Ishikawa (cell line): ENCODE measurements at regions not wholly inside any gene's neighbourhood (a gene's known extent, or its start where the extent isn't known, plus 50 kb on each side); places are given as distances from the start of the nearest gene placed in this dataset.

ENCODE experiments used
- CEBPB ChIP-seq: IDR thresholded peaks from 2 replicates; pipeline ENCODE4 v1.6.1; 2012
- CREB1 ChIP-seq: IDR thresholded peaks from 2 replicates; pipeline ENCODE4 v1.6.1; 2012; ENCODE audit warnings: low read depth
- EGR1 ChIP-seq: IDR thresholded peaks from 2 replicates; pipeline ENCODE4 v1.6.1; 2012
- EP300 ChIP-seq: IDR thresholded peaks from 2 replicates; pipeline ENCODE4 v1.6.1; 2012; ENCODE audit warnings: borderline replicate concordance
- FOXM1 ChIP-seq: IDR thresholded peaks from 2 replicates; pipeline ENCODE4 v1.6.1; 2012; ENCODE audit warnings: low read depth, borderline replicate concordance
- NFIC ChIP-seq: IDR thresholded peaks from 2 replicates; pipeline ENCODE4 v1.6.1; 2012
- RAD21 ChIP-seq: IDR thresholded peaks from 2 replicates; pipeline ENCODE4 v1.6.1; 2012; ENCODE audit warnings: low read depth
- TAF1 ChIP-seq: IDR thresholded peaks from 2 replicates; pipeline ENCODE4 v1.6.1; 2012; ENCODE audit warnings: low read depth, mild to moderate bottlenecking
- TEAD4 ChIP-seq: IDR thresholded peaks from 2 replicates; pipeline ENCODE4 v1.6.1; 2012
- USF1 ChIP-seq: IDR thresholded peaks from 2 replicates; pipeline ENCODE4 v1.6.1; 2012
- YY1 ChIP-seq: IDR thresholded peaks from 2 replicates; pipeline ENCODE4 v1.6.1; 2012; ENCODE audit warnings: low read depth
- ZBTB7A ChIP-seq: IDR thresholded peaks from 2 replicates; pipeline ENCODE4 v1.6.1; 2012; ENCODE audit warnings: low read depth
- TF ChIP-seq, protein P1 (sequence below): IDR thresholded peaks from 2 replicates; pipeline ENCODE4 v1.6.1; 2012; ENCODE audit warnings: low read depth, mild to moderate bottlenecking
- TF ChIP-seq, protein P2 (sequence below): IDR thresholded peaks from 2 replicates; pipeline ENCODE4 v1.6.1; 2012

GRCh38 chr2:46828491-46829230 lies 86.9 kb downstream of the MCFD2 start:
- no peak for TF ChIP-seq CREB1
- TF ChIP-seq, protein P1, sequence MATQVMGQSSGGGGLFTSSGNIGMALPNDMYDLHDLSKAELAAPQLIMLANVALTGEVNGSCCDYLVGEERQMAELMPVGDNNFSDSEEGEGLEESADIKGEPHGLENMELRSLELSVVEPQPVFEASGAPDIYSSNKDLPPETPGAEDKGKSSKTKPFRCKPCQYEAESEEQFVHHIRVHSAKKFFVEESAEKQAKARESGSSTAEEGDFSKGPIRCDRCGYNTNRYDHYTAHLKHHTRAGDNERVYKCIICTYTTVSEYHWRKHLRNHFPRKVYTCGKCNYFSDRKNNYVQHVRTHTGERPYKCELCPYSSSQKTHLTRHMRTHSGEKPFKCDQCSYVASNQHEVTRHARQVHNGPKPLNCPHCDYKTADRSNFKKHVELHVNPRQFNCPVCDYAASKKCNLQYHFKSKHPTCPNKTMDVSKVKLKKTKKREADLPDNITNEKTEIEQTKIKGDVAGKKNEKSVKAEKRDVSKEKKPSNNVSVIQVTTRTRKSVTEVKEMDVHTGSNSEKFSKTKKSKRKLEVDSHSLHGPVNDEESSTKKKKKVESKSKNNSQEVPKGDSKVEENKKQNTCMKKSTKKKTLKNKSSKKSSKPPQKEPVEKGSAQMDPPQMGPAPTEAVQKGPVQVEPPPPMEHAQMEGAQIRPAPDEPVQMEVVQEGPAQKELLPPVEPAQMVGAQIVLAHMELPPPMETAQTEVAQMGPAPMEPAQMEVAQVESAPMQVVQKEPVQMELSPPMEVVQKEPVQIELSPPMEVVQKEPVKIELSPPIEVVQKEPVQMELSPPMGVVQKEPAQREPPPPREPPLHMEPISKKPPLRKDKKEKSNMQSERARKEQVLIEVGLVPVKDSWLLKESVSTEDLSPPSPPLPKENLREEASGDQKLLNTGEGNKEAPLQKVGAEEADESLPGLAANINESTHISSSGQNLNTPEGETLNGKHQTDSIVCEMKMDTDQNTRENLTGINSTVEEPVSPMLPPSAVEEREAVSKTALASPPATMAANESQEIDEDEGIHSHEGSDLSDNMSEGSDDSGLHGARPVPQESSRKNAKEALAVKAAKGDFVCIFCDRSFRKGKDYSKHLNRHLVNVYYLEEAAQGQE: no peak
- no peak for TF ChIP-seq TEAD4
- no peak for TF ChIP-seq NFIC
- TF ChIP-seq RAD21: no peak
- no peak for TF ChIP-seq EP300
- no peak for TF ChIP-seq YY1
- TF ChIP-seq, protein P2, sequence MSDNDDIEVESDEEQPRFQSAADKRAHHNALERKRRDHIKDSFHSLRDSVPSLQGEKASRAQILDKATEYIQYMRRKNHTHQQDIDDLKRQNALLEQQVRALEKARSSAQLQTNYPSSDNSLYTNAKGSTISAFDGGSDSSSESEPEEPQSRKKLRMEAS: no peak
- no peak for TF ChIP-seq CEBPB
- no peak for TF ChIP-seq ZBTB7A
- no peak for TF ChIP-seq EGR1
- no peak for TF ChIP-seq USF1
- TF ChIP-seq TAF1: no peak
- TF ChIP-seq FOXM1: no peak
